CD14-positive monocyte (primary cell): ENCODE measurements at regions not wholly inside any gene's neighbourhood (a gene's known extent, or its start where the extent isn't known, plus 50 kb on each side); places are given as distances from the start of the nearest gene placed in this dataset.

ENCODE experiments used
- DNase-seq, 3 donors: peaks; one replicate each; pipeline ENCODE4 v3.0.0-alpha.2; 2011 to 2022
- H2AFZ ChIP-seq: 2 replicates; pipeline ENCODE4 v1.6.0; 2012; ENCODE audit warnings: mild to moderate bottlenecking, low read depth, low read length, inconsistent platforms; ENCODE audit not compliant: insufficient read depth, poor library complexity, severe bottlenecking
- H3K27ac ChIP-seq, 2 donors: 1 replicate in 1 of 2; 2 replicates in 1 of 2; pipeline ENCODE4 v1.5.1; 2012 to 2013; ENCODE audit warnings: low read length in 2 of 2, control low read depth in 1 of 2, inconsistent platforms in 1 of 2, low read depth in 1 of 2, mild to moderate bottlenecking in 1 of 2
- H3K27me3 ChIP-seq, 2 donors: one replicate each; pipeline versions ENCODE4 v1.6.0 to v1.6.1; 2011 to 2013; ENCODE audit warnings: low read length in 2 of 2; ENCODE audit not compliant: control insufficient read depth in 2 of 2, insufficient read depth in 2 of 2
- H3K36me3 ChIP-seq, 2 donors: replicated peaks in 1 of 2; 1 replicate in 1 of 2; 2 replicates in 1 of 2; pipeline versions ENCODE4 v1.5.1 to v1.6.1; 2012 to 2013; ENCODE audit warnings: low read length in 2 of 2, control low read depth in 1 of 2, inconsistent platforms in 1 of 2, mild to moderate bottlenecking in 1 of 2; ENCODE audit not compliant: insufficient read depth in 2 of 2, control insufficient read depth in 1 of 2
- H3K4me1 ChIP-seq, 2 donors: 1 replicate in 1 of 2; 2 replicates in 1 of 2; pipeline versions ENCODE4 v1.5.1 to v1.6.1; 2012 to 2013; ENCODE audit warnings: low read length in 2 of 2, control low read depth in 1 of 2, inconsistent platforms in 1 of 2, mild to moderate bottlenecking in 1 of 2, moderate library complexity in 1 of 2; ENCODE audit not compliant: insufficient read depth in 2 of 2, control insufficient read depth in 1 of 2
- H3K4me2 ChIP-seq: replicated peaks from 2 replicates; pipeline ENCODE3; 2012; ENCODE audit warnings: low read length, moderate library complexity, mild to moderate bottlenecking; ENCODE audit not compliant: poor library complexity, severe bottlenecking; ENCODE audit errors: extremely low read depth
- H3K4me3 ChIP-seq, 3 experiments: fragments of 200-600 bp in 1 of 3; sonication (generic) in 1 of 3; replicated peaks in 1 of 3; 1 replicate in 2 of 3; 2 replicates in 1 of 3; pipeline ENCODE4 v1.5.1; 2011 to 2013; ENCODE audit warnings: low read length in 3 of 3, mild to moderate bottlenecking in 3 of 3, control low read depth in 2 of 3, low read depth in 2 of 3, inconsistent platforms in 1 of 3, moderate library complexity in 1 of 3
- H3K79me2 ChIP-seq: 2 replicates; pipeline ENCODE4 v1.6.0; 2012; ENCODE audit warnings: mild to moderate bottlenecking, control low read depth, inconsistent platforms, low read length, moderate library complexity; ENCODE audit not compliant: insufficient read depth
- H3K9ac ChIP-seq: 2 replicates; pipeline ENCODE4 v1.6.0; 2017; ENCODE audit warnings: low read length, mild to moderate bottlenecking; ENCODE audit not compliant: insufficient read depth, poor library complexity, severe bottlenecking
- H3K9me3 ChIP-seq, 2 donors: replicated peaks in 1 of 2; 1 replicate in 1 of 2; 2 replicates in 1 of 2; pipeline versions ENCODE4 v1.5.1 to v1.6.1; 2012 to 2013; ENCODE audit warnings: low read length in 2 of 2, control low read depth in 1 of 2; ENCODE audit not compliant: control insufficient read depth in 1 of 2, insufficient read depth in 1 of 2
- H4K20me1 ChIP-seq: 2 replicates; pipeline ENCODE4 v1.6.0; 2012; ENCODE audit warnings: mild to moderate bottlenecking, low read length, control low read depth, moderate library complexity; ENCODE audit not compliant: insufficient read depth
- H3K27ac Mint-ChIP-seq, 7 donors: one replicate each; pipeline ENCODE4 v1.8.0; 2020; ENCODE audit warnings: mild to moderate bottlenecking in 7 of 7, mixed read lengths in 7 of 7, moderate library complexity in 6 of 7, inconsistent platforms in 2 of 7
- H3K27me3 Mint-ChIP-seq, 3 donors: one replicate each; pipeline ENCODE4 v1.8.0; 2021 to 2022; ENCODE audit warnings: low read depth in 3 of 3, mild to moderate bottlenecking in 3 of 3, mixed read lengths in 3 of 3, moderate library complexity in 3 of 3, inconsistent platforms in 1 of 3
- H3K36me3 Mint-ChIP-seq, 2 donors: one replicate each; pipeline ENCODE4 v1.8.0; 2020; ENCODE audit warnings: mixed read lengths in 2 of 2, inconsistent platforms in 1 of 2, mild to moderate bottlenecking in 1 of 2
- H3K4me1 Mint-ChIP-seq: one replicate; pipeline ENCODE4 v1.8.0; 2020; ENCODE audit warnings: mild to moderate bottlenecking, mixed read lengths
- H3K4me3 Mint-ChIP-seq, 2 donors: one replicate each; pipeline ENCODE4 v1.8.0; 2020; ENCODE audit warnings: mild to moderate bottlenecking in 2 of 2, mixed read lengths in 2 of 2, moderate library complexity in 1 of 2
- H3K9me3 Mint-ChIP-seq, 7 donors: one replicate each; pipeline ENCODE4 v1.8.0; 2020 to 2022; ENCODE audit warnings: mixed read lengths in 7 of 7, mild to moderate bottlenecking in 6 of 7, moderate library complexity in 6 of 7, inconsistent platforms in 2 of 7
- CTCF ChIP-seq: fragments of 200-600 bp; IDR thresholded peaks from one replicate; pipeline ENCODE4 v1.8.0; 2022; ENCODE audit warnings: antibody characterized with exemption, mild to moderate bottlenecking
- WGBS: methylation state at CpG from one replicate; pipeline ENCODE4 v1.1.5; 2013; ENCODE audit warnings: missing lambda C conversion rate; ENCODE audit not compliant: insufficient coverage; 5-methylcytosine and 5-hydroxymethylcytosine counted together
- intact Hi-C, 2 donors: fragments of 100-400 bp; cut with micrococcal nuclease; formaldehyde crosslinking; loops; one replicate each; pipeline versions ENCODE4 v1.15.0 to v1.15.1; 2023

GRCh38 chr9:776086-776485 lies 65.4 kb upstream of the DMRT1 start:
- no peaks in the 10 kb centered on the region for H3K36me3 ChIP-seq
- H2AFZ ChIP-seq = no peak overlapping the region
- peaks cover 3 to 18% (median 8%) of the 10 kb centered on the region in 7 donors for H3K9me3 Mint-ChIP-seq
- peaks cover 5 to 9% (median 9%) of the 10 kb centered on the region in 3 donors for H3K27me3 Mint-ChIP-seq
- no peak for DNase-seq
- no peaks in the 10 kb centered on the region for H3K36me3 Mint-ChIP-seq
- H4K20me1 ChIP-seq = no peaks in the 10 kb centered on the region
- H3K9me3 ChIP-seq = no peaks in the 10 kb centered on the region
- no peaks in the 10 kb centered on the region for H3K4me1 ChIP-seq
- H3K4me3 Mint-ChIP-seq = no peak overlapping the region
- H3K79me2 ChIP-seq = no peaks in the 10 kb centered on the region
- no peaks in the 10 kb centered on the region for H3K27me3 ChIP-seq
- no peak for TF ChIP-seq CTCF
- no peak overlapping the region for H3K27ac Mint-ChIP-seq
- H3K4me2 ChIP-seq = no peak overlapping the region
- H3K27ac ChIP-seq = no peak overlapping the region
- intact Hi-C loops = no loop called here
- H3K4me3 ChIP-seq = no peak overlapping the region
- no peak overlapping the region for H3K9ac ChIP-seq
- H3K4me1 Mint-ChIP-seq = peaks cover 5% of the 10 kb centered on the region
- 69% methylated on average over 2 of the region's 2 CpGs for WGBS

- Histone ChIP-seq H2AFZ (no peak overlapping the region), H3K27ac (no peak overlapping the region), H3K9me3 (no peaks in the 10 kb centered on the region), H3K36me3 (no peaks in the 10 kb centered on the region), H3K4me2 (no peak overlapping the region), H3K4me3 (no peak overlapping the region), H3K4me1 (no peaks in the 10 kb centered on the region), H3K27me3 (no peaks in the 10 kb centered on the region), H4K20me1 (no peaks in the 10 kb centered on the region), H3K9ac (no peak overlapping the region), H3K79me2 (no peaks in the 10 kb centered on the region)
- H3K27ac Mint-ChIP-seq = no peak overlapping the region
- no peak for DNase-seq
- peaks cover 2 to 9% (median 9%) of the 10 kb centered on the region in 3 donors for H3K27me3 Mint-ChIP-seq
- no peak overlapping the region for H3K4me3 Mint-ChIP-seq
- no peaks in the 10 kb centered on the region for H3K4me1 Mint-ChIP-seq
- no peaks in the 10 kb centered on the region for H3K36me3 Mint-ChIP-seq
- intact Hi-C loops = no loop called here
- H3K9me3 Mint-ChIP-seq = peaks cover 2 to 18% (median 8%) of the 10 kb centered on the region in 7 donors
- TF ChIP-seq CTCF = no peak
These were observed 63.5 kb upstream of the DMRT1 start for GRCh38 chr9:777978-778377.
